ENCODE measurements at regions not wholly inside any gene's neighbourhood (a gene's known extent, or its start where the extent isn't known, plus 50 kb on each side); places are given as distances from the start of the nearest gene placed in this dataset.
"Not testable (repeated sequence)": the region's sequence is repeated elsewhere in the genome, so short reads cannot be mapped to it uniquely, and the experiment has no call there.

- WGBS, 2 donors = 91 to 100% methylated on average over 1 of the region's 1 CpG
- intact Hi-C loops (cut with DNase I; ENCODE audit: low total_unique reads) = no loop called here
- no peak for DNase-seq (ENCODE audit: low spot score in 2 of 2)
- no peak overlapping the region for H3K4me3 ChIP-seq (ENCODE audit: low read depth, poor library complexity, severe bottlenecking)
- no peak for TF ChIP-seq CTCF (IDR thresholded peaks at IDR 0.05)
- TF ChIP-seq POLR2A (IDR thresholded peaks at IDR 0.05) = no peak
Measured at GRCh38 chr7:86453454-86453853, 190.3 kb upstream of the GRM3 start.

- WGBS, 2 donors = 66 to 68% methylated on average over 3 of the region's 3 CpGs
- H3K4me3 ChIP-seq (ENCODE audit: low read depth, poor library complexity, severe bottlenecking) = no peak overlapping the region
- intact Hi-C loops (cut with DNase I; ENCODE audit: low total_unique reads) = no loop called here
- DNase-seq (ENCODE audit: low spot score in 2 of 2) = no peak
- no peak for TF ChIP-seq CTCF (IDR thresholded peaks at IDR 0.05)
- no peak for TF ChIP-seq POLR2A (IDR thresholded peaks at IDR 0.05)
Measured at GRCh38 chr7:86448856-86449255, 194.9 kb upstream of the GRM3 start.

- intact Hi-C loops (cut with DNase I; ENCODE audit: low total_unique reads) = no loop called here
Measured at GRCh38 chr7:86445285-86445684, 198.4 kb upstream of the GRM3 start.

GRCh38 chr7:86444245-86444644 is 199.5 kb upstream of the GRM3 start:
- intact Hi-C loops (cut with DNase I; ENCODE audit: low total_unique reads) = no loop called here
- 87 to 96% methylated on average over 2 of the region's 2 CpGs for WGBS, 2 donors
- no peak for TF ChIP-seq POLR2A (IDR thresholded peaks at IDR 0.05)
- TF ChIP-seq CTCF (IDR thresholded peaks at IDR 0.05) = no peak
- no peak for DNase-seq (ENCODE audit: low spot score in 2 of 2)
- H3K4me3 ChIP-seq (ENCODE audit: low read depth, poor library complexity, severe bottlenecking) = no peak overlapping the region

More at GRCh38 chr7:86445285-86445684, 198.4 kb upstream of the GRM3 start:
- DNase-seq (ENCODE audit: low spot score in 2 of 2) = no peak
- no peak overlapping the region for H3K4me3 ChIP-seq (ENCODE audit: low read depth, poor library complexity, severe bottlenecking)
- TF ChIP-seq POLR2A (IDR thresholded peaks at IDR 0.05) (no peak), CTCF (IDR thresholded peaks at IDR 0.05) (no peak)

- intact Hi-C loops (cut with DNase I; ENCODE audit: low total_unique reads); DNase-seq (ENCODE audit: low spot score in 2 of 2); H3K4me3 ChIP-seq (ENCODE audit: low read depth, poor library complexity, severe bottlenecking): not testable (repeated sequence)
- 90 to 91% methylated on average over 22 to 27 of the region's 29 CpGs for WGBS, 2 donors
Measured at GRCh38 chr7:86440420-86440819, 203.3 kb upstream of the GRM3 start.

- no peak overlapping the region for H3K4me3 ChIP-seq (ENCODE audit: low read depth, poor library complexity, severe bottlenecking)
- TF ChIP-seq POLR2A (IDR thresholded peaks at IDR 0.05) = no peak
- TF ChIP-seq CTCF (IDR thresholded peaks at IDR 0.05) = no peak
- intact Hi-C loops (cut with DNase I; ENCODE audit: low total_unique reads) = no loop called here
- 77 to 79% methylated on average over 2 of the region's 2 CpGs for WGBS, 2 donors
- no peak for DNase-seq (ENCODE audit: low spot score in 2 of 2)
Measured at GRCh38 chr7:86437951-86438450, 205.7 kb upstream of the GRM3 start.

All from lower leg skin (tissue), 4 donors.